ENCODE measurements at regions not wholly inside any gene's neighbourhood (a gene's known extent, or its start where the extent isn't known, plus 50 kb on each side); places are given as distances from the start of the nearest gene placed in this dataset.
A peak's percentile ranks its signal among the peaks of the same experiment; 100 is the strongest.

GRCh38 chr2:42918041-42918440, 125.7 kb upstream of the HAAO start:
- no peak for DNase-seq (ENCODE audit: low spot score)

DNA sequence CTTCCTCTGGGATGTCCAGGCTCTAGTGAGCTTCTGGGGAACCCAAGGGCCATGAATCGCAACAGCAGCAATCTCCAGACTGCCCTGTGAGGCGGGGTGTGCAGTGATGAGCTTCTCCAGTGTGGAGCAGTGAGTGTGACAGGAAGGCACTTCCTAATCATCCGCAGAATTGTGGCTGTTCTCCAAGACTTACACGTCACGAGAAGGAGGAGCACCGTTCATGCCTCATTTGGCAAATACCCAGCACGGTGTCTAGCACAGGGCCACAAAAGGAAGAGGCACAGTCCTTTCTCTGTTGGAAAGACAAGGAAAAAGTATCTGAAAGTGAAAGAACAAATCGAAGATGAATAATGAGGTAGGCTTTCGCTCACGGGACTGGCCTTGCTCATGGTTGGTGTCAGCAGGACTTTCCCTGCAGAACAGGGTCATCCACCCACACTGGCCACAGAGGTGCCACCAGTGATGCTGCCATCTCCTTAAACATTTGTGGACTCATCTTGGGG, 125.1 kb upstream of the HAAO start:
- peak; percentile 60 for DNase-seq (ENCODE audit: low spot score)

- DNase-seq (ENCODE audit: low spot score): no peak
These were observed 123.9 kb upstream of the HAAO start for GRCh38 chr2:42916324-42916723.

GRCh38 chr2:42914860-42915259, 122.5 kb upstream of the HAAO start:
- no peak for DNase-seq (ENCODE audit: low spot score)

DNA sequence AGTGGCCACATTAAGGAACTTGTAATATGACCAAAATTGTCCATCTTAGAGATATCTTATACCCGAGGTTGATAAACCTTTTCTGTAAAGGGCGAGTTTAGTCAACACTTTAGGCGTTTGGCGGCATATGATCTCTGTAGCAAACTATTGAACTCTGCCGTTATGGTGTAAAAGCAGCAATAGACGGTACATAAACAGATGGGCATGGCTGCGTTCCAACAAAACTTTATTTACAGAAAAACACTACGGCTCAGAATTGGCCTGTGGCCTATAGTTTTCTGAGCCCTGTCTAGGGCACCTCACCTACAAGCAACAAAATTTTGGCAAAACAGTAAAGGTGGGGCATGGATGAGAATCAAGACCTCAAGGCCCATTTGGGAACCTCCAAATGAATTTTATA, 121.9 kb upstream of the HAAO start:
- no peak for DNase-seq (ENCODE audit: low spot score)

DNA sequence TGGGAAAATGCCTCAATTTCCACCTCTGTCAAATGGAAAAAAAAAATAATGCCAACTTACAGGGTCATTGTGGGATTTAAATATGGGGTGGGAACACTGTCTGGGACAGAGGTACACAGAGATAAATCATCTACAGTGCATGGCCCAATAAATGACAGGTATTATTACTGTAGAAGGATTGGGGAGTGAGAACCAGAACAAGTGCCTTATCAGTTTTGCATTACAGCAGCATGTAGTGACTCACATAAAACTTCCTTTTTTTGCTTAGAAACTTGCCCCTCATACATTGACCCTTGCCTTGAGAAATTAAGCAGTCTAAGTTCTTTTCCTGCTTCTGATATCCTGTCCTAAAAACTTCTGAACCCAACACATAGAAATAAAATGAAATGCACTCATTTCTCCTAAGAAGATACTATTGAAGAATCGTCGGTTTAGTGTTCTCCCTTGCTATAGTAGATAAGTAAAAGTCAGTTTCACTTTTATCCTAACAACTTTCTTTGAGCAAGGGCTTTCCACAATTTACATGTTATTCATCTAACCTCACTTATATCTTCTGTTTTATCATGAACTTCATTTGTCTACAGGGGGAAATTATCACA, 121.0 kb upstream of the HAAO start:
- DNase-seq (ENCODE audit: low spot score): no peak

DNA sequence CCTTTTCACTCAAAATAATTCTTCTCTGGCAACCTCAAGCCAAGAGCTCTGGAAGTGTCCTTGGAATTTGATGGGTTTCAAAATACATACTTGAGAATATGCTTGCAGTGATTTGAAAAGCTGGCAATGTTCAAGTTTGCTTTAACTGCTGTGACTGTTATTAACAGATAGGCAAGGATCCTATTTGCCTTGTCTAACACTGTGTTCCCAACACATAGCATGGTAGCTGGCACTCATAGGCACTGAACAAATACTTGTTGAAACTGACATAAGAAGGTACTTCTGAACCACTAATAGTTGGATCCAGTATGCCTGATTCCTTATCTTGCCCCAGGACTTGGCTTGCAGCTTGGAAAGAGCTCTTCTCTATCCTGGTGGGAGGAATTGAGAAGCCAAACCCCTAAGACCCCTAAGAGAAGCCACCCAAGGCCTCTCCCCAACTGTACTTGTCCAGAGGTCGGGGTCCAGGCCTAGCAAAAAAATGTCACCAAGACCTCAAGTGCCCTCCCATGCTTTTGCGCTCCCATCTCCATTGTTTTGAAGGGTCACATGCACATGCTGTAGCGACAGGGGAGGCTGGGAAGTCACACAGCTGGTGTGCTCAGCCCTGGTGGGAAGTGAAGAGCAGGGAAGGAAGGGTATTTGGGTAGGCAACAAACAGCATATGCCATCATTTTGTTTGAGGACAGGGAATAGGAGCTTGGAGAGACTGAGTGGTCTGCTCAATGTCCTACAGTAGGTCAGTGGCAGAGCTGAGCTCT, 118.4 kb upstream of the HAAO start:
- no peak for DNase-seq (ENCODE audit: low spot score)

DNA sequence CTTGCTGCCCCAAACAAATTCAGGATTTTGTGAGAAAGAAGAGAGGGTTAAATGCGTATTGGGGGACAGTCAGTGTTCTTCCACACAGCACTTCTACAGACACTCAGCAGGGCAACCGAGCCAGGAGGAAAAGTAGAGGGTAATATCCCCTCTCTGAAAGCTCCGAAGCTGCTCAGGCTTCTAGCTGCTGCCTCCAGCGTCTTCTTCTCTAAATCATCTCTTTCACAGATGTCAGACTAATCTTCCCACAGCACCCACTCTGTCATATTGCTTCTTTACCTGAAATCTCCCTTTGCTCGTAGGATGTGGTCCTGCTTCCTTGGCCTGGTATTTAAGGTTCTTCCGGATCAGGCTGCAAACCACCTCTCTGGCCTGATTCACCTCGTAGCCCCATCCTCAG, 117.6 kb upstream of the HAAO start:
- DNase-seq (ENCODE audit: low spot score): no peak

GRCh38 chr2:42908518-42909200, 116.3 kb upstream of the HAAO start:
- DNase-seq (ENCODE audit: low spot score): no peak

DNA sequence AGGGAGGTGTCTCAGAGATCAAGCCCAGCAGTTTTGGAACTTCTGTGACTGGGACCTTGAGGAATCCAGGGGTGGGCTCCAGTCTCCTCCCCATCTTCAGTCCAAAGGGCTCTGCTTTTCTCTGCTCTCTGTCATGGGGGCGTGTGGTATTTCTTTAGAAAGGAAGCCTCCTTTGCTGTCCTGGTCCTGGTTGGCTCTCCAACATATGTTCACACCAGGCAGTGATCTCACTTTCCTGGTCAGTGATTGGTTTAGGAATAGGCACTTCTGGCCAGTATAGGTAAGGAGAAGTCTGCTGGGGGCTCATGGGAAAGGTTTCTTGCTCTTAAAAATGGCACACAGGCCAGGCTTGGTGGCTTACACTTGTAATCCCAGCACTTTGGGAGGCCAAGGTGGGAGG, 115.5 kb upstream of the HAAO start:
- no peak for DNase-seq (ENCODE audit: low spot score)

- DNase-seq (ENCODE audit: low spot score): no peak
These were observed 114.4 kb upstream of the HAAO start for GRCh38 chr2:42906557-42907411.

DNA sequence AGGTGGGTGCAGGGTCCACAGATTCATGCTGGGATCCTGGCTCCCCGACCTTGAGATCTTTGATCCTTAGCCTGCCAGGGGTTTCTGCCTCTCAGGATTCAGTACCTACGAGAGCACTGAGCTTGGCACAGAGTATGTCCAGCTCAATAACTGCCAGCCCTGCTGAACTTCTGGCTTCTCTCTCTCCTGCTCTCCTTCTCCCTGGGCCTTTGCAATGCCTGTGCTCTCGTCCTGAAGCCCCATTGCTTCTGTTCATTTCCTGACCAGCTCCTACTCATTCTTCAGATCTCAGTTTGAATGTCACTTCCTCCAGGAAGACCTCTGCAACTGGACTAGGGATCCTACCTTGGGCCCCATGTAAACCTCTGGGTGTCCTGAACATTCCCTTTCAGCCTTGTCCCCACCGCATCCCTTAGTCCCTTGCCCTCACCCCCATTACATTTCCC, 113.8 kb upstream of the HAAO start:
- no peak for DNase-seq (ENCODE audit: low spot score)

DNA sequence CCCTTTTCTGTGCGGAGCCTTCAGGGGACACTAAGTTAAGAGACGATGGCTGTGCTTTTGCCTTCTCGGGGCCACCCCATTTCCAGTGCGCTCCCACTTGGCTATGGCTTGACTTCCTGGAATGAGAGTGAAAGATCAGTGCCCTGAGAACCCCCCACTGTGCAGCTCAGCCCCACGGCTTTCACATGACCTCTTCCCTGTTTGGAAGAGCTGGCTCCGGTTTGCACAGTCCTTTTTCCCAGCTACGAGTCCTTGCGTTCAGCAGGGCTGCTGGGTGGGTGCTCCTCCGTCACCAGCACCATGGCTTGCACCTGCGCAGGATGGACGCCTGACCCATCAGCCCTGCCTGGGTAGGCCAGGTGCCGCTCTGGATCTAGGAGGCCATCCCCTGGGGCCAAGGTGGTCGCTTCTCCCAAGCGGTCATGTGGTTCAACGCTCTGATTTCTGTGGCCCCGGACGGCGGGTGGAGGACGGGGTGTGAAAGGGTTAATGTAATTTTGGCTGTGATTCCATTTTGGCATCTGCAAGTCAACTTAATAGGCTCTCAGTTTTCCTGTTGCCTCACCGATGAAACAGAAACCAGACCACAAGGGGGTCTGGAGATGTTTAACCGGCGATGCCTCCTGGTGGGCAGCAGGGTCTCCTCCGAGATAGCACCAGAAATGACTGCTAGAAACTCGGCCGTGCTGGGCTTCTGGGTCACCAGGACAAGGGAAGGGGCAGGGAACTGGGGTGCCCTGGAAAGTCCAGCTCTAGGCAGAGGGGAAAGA, 113.1 kb upstream of the HAAO start:
- DNase-seq (ENCODE audit: low spot score): no peak

- DNase-seq (ENCODE audit: low spot score): no peak
These were observed 112.1 kb upstream of the HAAO start for GRCh38 chr2:42904576-42904876.

DNA sequence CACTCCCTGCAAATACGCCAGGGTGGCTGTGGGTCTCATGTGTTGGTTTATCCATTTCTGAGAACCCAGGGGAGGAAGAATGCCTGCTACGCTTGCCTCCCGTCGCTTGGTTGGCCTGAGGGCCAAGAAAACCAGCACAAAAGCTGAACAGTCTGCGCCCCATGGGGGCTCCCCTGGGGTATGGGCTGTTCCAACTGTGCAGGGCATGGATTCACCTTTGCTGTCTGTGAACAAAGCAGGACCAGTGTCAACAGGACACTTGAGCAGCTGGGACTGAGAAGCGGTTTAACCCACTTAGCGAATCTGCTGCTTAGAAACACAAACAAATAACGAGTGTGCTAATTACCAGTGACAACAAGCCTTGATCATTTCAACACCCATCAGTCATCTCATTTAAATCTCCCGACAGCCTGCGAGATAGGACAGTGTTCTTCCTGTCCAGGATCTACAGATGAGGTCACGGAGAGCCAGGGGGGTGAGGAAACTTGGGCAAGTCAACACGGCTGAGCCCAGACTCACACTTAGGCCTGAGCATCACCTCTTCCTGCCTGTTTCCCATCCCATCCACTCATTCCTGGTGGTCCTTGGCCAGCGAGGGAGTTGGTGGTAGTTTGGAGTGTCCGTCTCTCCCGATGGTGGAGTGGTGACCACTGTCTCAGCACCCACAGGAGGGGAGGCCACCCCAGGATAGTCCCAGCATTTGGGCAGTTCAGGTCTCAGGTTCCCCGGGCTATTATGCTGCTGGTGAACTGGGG, 111.6 kb upstream of the HAAO start:
- no peak for DNase-seq (ENCODE audit: low spot score)

- no peak for DNase-seq (ENCODE audit: low spot score)
These were observed 110.7 kb upstream of the HAAO start for GRCh38 chr2:42902939-42903709.

GRCh38 chr2:42901076-42901640, 108.8 kb upstream of the HAAO start:
- DNase-seq (ENCODE audit: low spot score): no peak

DNA sequence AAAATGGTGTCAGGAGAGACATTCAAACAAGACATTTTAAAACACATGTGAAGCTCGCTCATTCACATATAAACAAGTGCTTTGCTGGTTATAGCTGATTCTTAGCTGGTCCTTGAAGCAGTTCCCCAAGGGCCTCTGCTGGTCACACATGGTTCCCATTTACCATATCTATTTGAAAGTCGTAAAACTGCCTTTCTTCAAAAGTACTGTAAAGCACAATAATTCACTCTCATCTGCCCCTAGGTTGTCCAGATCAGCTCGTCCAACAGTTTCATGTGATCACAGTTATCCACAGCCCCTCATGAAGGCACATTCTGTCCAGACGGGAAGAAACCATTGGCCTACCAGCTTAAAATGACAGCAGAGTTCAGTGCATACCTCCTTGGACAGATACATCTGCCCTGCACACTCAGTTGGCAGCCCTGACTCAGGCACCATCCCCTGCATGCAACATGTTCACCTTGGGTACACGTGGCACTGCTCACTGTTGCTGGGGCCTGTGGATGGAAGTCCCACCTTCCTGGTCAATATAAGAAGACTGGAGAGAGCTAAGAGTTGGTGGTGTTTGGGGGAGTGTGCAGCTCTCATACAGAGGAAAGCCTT, 108.0 kb upstream of the HAAO start:
- no peak for DNase-seq (ENCODE audit: low spot score)

- no peak for DNase-seq (ENCODE audit: low spot score)
These were observed 105.0 kb upstream of the HAAO start for GRCh38 chr2:42897358-42897757.
